Fibroblast of lung (primary cell): ENCODE measurements at regions not wholly inside any gene's neighbourhood (a gene's known extent, or its start where the extent isn't known, plus 50 kb on each side); places are given as distances from the start of the nearest gene placed in this dataset.

ENCODE experiments used
- DNase-seq, 2 donors: peaks; one replicate each; pipeline versions ENCODE4 v3.0.0 to v3.0.0-alpha.2; 2010; ENCODE audit warnings: low read depth in 2 of 2
- H2AFZ ChIP-seq: 2 replicates; pipeline ENCODE4 v1.5.1; 2012; ENCODE audit warnings: low read length, control low read depth, inconsistent platforms
- H3K27ac ChIP-seq: 2 replicates; pipeline ENCODE4 v1.5.1; 2011; ENCODE audit warnings: low read length, control low read depth; ENCODE audit not compliant: insufficient read depth
- H3K27me3 ChIP-seq: 2 replicates; pipeline ENCODE4 v1.5.1; 2011; ENCODE audit warnings: mild to moderate bottlenecking, low read length; ENCODE audit not compliant: control insufficient read depth, insufficient read depth
- H3K36me3 ChIP-seq: 2 replicates; pipeline ENCODE4 v1.5.1; 2011; ENCODE audit warnings: low read length; ENCODE audit not compliant: control insufficient read depth, insufficient read depth
- H3K4me1 ChIP-seq: 2 replicates; pipeline ENCODE4 v1.5.1; 2011; ENCODE audit warnings: low read length; ENCODE audit not compliant: control insufficient read depth, insufficient read depth; ENCODE audit errors: extremely low read depth
- H3K4me2 ChIP-seq: 2 replicates; pipeline ENCODE4 v1.5.1; 2011; ENCODE audit warnings: low read length, control low read depth; ENCODE audit not compliant: insufficient read depth; ENCODE audit errors: extremely low read depth
- H3K4me3 ChIP-seq, 4 experiments: fragments of 200-600 bp in 1 of 4; sonication (generic) in 1 of 4; replicated peaks in 1 of 4; 2 replicates each; pipeline ENCODE4 v1.5.1; 2011 to 2016; ENCODE audit warnings: low read length in 4 of 4, low read depth in 3 of 4, mild to moderate bottlenecking in 3 of 4, control low read depth in 2 of 4, inconsistent platforms in 1 of 4, mixed read lengths in 1 of 4; ENCODE audit not compliant: insufficient read depth in 1 of 4; ENCODE audit errors: control extremely low read depth in 1 of 4
- H3K79me2 ChIP-seq: 2 replicates; pipeline ENCODE4 v1.5.1; 2012; ENCODE audit warnings: mild to moderate bottlenecking, low read length, inconsistent platforms; ENCODE audit not compliant: control insufficient read depth, insufficient read depth
- H3K9ac ChIP-seq: 2 replicates; pipeline ENCODE4 v1.5.1; 2011; ENCODE audit warnings: mild to moderate bottlenecking, low read length, control low read depth; ENCODE audit not compliant: insufficient read depth
- H3K9me3 ChIP-seq: 2 replicates; pipeline ENCODE4 v1.5.1; 2012; ENCODE audit warnings: low read depth, low read length; ENCODE audit not compliant: control insufficient read depth, insufficient read depth
- H4K20me1 ChIP-seq: 2 replicates; pipeline ENCODE4 v1.5.1; 2011; ENCODE audit warnings: low read length; ENCODE audit not compliant: control insufficient read depth, insufficient read depth; ENCODE audit errors: extremely low read depth
- CTCF ChIP-seq, 2 donors: IDR thresholded peaks in 1 of 2; conservative IDR thresholded peaks in 1 of 2; 1 replicate in 1 of 2; 2 replicates in 1 of 2; pipeline ENCODE4 v1.5.1; 2011 to 2012; ENCODE audit warnings: low read length in 2 of 2, control low read depth in 1 of 2, inconsistent platforms in 1 of 2, low read depth in 1 of 2, mild to moderate bottlenecking in 1 of 2
- EZH2 ChIP-seq: IDR thresholded peaks from 2 replicates; pipeline ENCODE4 v1.5.1; 2012; ENCODE audit warnings: low read length, control low read depth, mild to moderate bottlenecking; ENCODE audit errors: missing control alignments

- Histone ChIP-seq H3K4me3 (no peak overlapping the region), H3K27ac (no peak overlapping the region), H2AFZ (no peak overlapping the region), H3K4me2 (no peak overlapping the region), H3K4me1 (no peaks in the 10 kb centered on the region), H3K36me3 (no peaks in the 10 kb centered on the region), H3K79me2 (no peaks in the 10 kb centered on the region), H3K9ac (no peak overlapping the region), H3K27me3 (no peaks in the 10 kb centered on the region), H4K20me1 (no peaks in the 10 kb centered on the region), H3K9me3 (no peaks in the 10 kb centered on the region)
- DNase-seq = peak in 1 of 2 donors; percentile 32
- TF ChIP-seq EZH2 (no peak), CTCF (conservative IDR thresholded peaks at IDR 0.05 in 1 of 2, IDR thresholded peaks at IDR 0.05 in 1 of 2; ENCODE audit: low read depth in 1 of 2, low read length in 2 of 2) (no peak)
Observed at GRCh38 chr17:51352798-51353197, 92.5 kb downstream of the UTP18 start.

GRCh38 chr17:51353296-51353695 is 93.0 kb downstream of the UTP18 start:
- Histone ChIP-seq H3K9me3 (no peaks in the 10 kb centered on the region), H2AFZ (no peak overlapping the region)

GRCh38 chr17:51354936-51355335 is 94.6 kb downstream of the UTP18 start:
- H3K4me3 ChIP-seq = no peak overlapping the region
- no peaks in the 10 kb centered on the region for H3K9me3 ChIP-seq
- no peak overlapping the region for H2AFZ ChIP-seq
- no peaks in the 10 kb centered on the region for H3K27me3 ChIP-seq
- no peaks in the 10 kb centered on the region for H4K20me1 ChIP-seq
- no peak overlapping the region for H3K4me2 ChIP-seq
- no peak overlapping the region for H3K9ac ChIP-seq
- no peak for DNase-seq
- no peaks in the 10 kb centered on the region for H3K4me1 ChIP-seq
- H3K27ac ChIP-seq = no peak overlapping the region
- no peak for TF ChIP-seq EZH2
- TF ChIP-seq CTCF (conservative IDR thresholded peaks at IDR 0.05 in 1 of 2, IDR thresholded peaks at IDR 0.05 in 1 of 2; ENCODE audit: low read depth in 1 of 2, low read length in 2 of 2) = no peak
- H3K36me3 ChIP-seq = no peaks in the 10 kb centered on the region
- no peaks in the 10 kb centered on the region for H3K79me2 ChIP-seq

More at GRCh38 chr17:51353296-51353695, 93.0 kb downstream of the UTP18 start:
- TF ChIP-seq CTCF (conservative IDR thresholded peaks at IDR 0.05 in 1 of 2, IDR thresholded peaks at IDR 0.05 in 1 of 2; ENCODE audit: low read depth in 1 of 2, low read length in 2 of 2) (no peak), EZH2 (no peak)
- Histone ChIP-seq H3K4me3 (no peak overlapping the region), H3K9ac (no peak overlapping the region), H3K36me3 (no peaks in the 10 kb centered on the region), H3K79me2 (no peaks in the 10 kb centered on the region), H3K4me1 (no peaks in the 10 kb centered on the region), H3K27me3 (no peaks in the 10 kb centered on the region), H3K4me2 (no peak overlapping the region), H3K27ac (no peak overlapping the region), H4K20me1 (no peaks in the 10 kb centered on the region)
- no peak for DNase-seq
